ENCODE measurements at regions not wholly inside any gene's neighbourhood (a gene's known extent, or its start where the extent isn't known, plus 50 kb on each side); places are given as distances from the start of the nearest gene placed in this dataset.

DNA sequence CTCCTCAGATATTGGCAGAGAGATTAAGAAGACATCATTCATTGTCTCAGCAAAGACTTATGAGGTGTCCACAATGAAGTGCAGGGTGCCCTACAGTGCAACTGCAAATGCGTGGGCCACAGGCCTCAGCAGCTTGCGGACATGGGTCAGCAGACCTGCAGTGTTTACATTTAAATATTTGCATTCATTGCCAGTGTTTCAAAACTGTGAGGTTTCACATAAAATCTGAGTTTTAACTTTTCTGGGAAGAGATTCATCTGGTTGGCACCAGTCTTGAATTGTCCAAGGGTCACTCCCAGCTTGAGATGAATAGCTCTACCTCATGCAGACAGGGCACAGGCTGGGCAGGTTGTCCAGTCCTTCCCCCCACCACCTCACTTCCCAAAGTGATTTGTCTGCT is 286.8 kb upstream of the DUSP10 start:
- TF ChIP-seq SIN3A (IDR thresholded peaks at IDR 0.05; ENCODE audit: borderline replicate concordance, low read depth, low read length) (no peak), FOXJ3 (CRISPR knock-in tag; IDR thresholded peaks at IDR 0.05) (no peak), NFIC (IDR thresholded peaks at IDR 0.05; ENCODE audit: borderline replicate concordance) (no peak), POLR2AphosphoS5 (IDR thresholded peaks at IDR 0.05; ENCODE audit: low read depth, low read length) (no peak), JUND (IDR thresholded peaks at IDR 0.05) (no peak), RCOR1 (IDR thresholded peaks at IDR 0.05; ENCODE audit: low read length) (no peak), GATA2 (CRISPR knock-in tag; IDR thresholded peaks at IDR 0.05) (no peak), EZH2phosphoT487 (IDR thresholded peaks at IDR 0.05; ENCODE audit: borderline replicate concordance, low read depth) (no peak), MEF2A (IDR thresholded peaks at IDR 0.05; ENCODE audit: borderline replicate concordance, low read depth) (no peak), RXRA (IDR thresholded peaks at IDR 0.05; ENCODE audit: borderline replicate concordance, low read depth) (no peak), FOXM1 (IDR thresholded peaks at IDR 0.05; ENCODE audit: low read depth) (no peak), TEAD4 (IDR thresholded peaks at IDR 0.05; ENCODE audit: borderline replicate concordance, insufficient read depth) (no peak)
- TF ChIP-seq, protein P1, sequence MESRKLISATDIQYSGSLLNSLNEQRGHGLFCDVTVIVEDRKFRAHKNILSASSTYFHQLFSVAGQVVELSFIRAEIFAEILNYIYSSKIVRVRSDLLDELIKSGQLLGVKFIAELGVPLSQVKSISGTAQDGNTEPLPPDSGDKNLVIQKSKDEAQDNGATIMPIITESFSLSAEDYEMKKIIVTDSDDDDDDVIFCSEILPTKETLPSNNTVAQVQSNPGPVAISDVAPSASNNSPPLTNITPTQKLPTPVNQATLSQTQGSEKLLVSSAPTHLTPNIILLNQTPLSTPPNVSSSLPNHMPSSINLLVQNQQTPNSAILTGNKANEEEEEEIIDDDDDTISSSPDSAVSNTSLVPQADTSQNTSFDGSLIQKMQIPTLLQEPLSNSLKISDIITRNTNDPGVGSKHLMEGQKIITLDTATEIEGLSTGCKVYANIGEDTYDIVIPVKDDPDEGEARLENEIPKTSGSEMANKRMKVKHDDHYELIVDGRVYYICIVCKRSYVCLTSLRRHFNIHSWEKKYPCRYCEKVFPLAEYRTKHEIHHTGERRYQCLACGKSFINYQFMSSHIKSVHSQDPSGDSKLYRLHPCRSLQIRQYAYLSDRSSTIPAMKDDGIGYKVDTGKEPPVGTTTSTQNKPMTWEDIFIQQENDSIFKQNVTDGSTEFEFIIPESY (IDR thresholded peaks at IDR 0.05; ENCODE audit: borderline replicate concordance, low read depth), result no peak
- TF ChIP-seq, protein P2, sequence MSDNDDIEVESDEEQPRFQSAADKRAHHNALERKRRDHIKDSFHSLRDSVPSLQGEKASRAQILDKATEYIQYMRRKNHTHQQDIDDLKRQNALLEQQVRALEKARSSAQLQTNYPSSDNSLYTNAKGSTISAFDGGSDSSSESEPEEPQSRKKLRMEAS (IDR thresholded peaks at IDR 0.05; ENCODE audit: low read depth), result no peak
- TF ChIP-seq, protein P3, sequence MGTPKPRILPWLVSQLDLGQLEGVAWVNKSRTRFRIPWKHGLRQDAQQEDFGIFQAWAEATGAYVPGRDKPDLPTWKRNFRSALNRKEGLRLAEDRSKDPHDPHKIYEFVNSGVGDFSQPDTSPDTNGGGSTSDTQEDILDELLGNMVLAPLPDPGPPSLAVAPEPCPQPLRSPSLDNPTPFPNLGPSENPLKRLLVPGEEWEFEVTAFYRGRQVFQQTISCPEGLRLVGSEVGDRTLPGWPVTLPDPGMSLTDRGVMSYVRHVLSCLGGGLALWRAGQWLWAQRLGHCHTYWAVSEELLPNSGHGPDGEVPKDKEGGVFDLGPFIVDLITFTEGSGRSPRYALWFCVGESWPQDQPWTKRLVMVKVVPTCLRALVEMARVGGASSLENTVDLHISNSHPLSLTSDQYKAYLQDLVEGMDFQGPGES (IDR thresholded peaks at IDR 0.05; ENCODE audit: low read depth, low read length), result no peak
- TF ChIP-seq, protein P4, sequence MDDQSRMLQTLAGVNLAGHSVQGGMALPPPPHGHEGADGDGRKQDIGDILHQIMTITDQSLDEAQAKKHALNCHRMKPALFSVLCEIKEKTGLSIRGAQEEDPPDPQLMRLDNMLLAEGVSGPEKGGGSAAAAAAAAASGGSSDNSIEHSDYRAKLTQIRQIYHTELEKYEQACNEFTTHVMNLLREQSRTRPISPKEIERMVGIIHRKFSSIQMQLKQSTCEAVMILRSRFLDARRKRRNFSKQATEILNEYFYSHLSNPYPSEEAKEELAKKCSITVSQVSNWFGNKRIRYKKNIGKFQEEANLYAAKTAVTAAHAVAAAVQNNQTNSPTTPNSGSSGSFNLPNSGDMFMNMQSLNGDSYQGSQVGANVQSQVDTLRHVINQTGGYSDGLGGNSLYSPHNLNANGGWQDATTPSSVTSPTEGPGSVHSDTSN (IDR thresholded peaks at IDR 0.05), result no peak
- TF ChIP-seq, protein P5, sequence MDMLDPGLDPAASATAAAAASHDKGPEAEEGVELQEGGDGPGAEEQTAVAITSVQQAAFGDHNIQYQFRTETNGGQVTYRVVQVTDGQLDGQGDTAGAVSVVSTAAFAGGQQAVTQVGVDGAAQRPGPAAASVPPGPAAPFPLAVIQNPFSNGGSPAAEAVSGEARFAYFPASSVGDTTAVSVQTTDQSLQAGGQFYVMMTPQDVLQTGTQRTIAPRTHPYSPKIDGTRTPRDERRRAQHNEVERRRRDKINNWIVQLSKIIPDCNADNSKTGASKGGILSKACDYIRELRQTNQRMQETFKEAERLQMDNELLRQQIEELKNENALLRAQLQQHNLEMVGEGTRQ (IDR thresholded peaks at IDR 0.05; ENCODE audit: borderline replicate concordance, low read depth, low read length), result no peak
- WGBS (ENCODE audit: low lambda C conversion rate), result 71% methylated on average over 2 of the region's 2 CpGs

More for the DNA sequence above, 286.8 kb upstream of the DUSP10 start:
- no peak for DNase-seq
- Histone ChIP-seq H3K79me2 (ENCODE audit: insufficient read depth) (no peaks in the 10 kb centered on the region), H3K4me3 (ENCODE audit: low read depth in 2 of 2, low read length in 1 of 2) (no peak overlapping the region), H3K9me2 (no peaks in the 10 kb centered on the region), H3K4me2 (no peak overlapping the region), H3K9ac (no peak overlapping the region), H4K20me1 (ENCODE audit: insufficient read depth) (no peaks in the 10 kb centered on the region), H3K9me3 (no peaks in the 10 kb centered on the region), H3K36me3 (replicated peaks in 1 of 2; ENCODE audit: control insufficient read depth in 1 of 2, insufficient read depth in 2 of 2, low read length in 1 of 2) (no peaks in the 10 kb centered on the region), H3K27me3 (ENCODE audit: insufficient read depth) (no peaks in the 10 kb centered on the region), H2AFZ (ENCODE audit: low read depth) (no peak overlapping the region), H3K27ac (ENCODE audit: low read depth in 2 of 2, low read length in 1 of 2) (no peak overlapping the region), H3K4me1 (ENCODE audit: control insufficient read depth in 1 of 2, insufficient read depth in 2 of 2, low read depth in 1 of 2, low read length in 1 of 2) (no peaks in the 10 kb centered on the region; a peak in 1 of 4 replicates), H3F3A (replicated peaks; ENCODE audit: insufficient read depth) (no peaks in the 10 kb centered on the region)
- ChIA-PET POLR2A (no interaction called here), CTCF (interaction anchor here (1.6 kb wide), 1 partner anchor 9 kb away, joined by 4 read pairs; no protein-coding TSS in a partner anchor)
